ENCODE measurements at regions not wholly inside any gene's neighbourhood (a gene's known extent, or its start where the extent isn't known, plus 50 kb on each side); places are given as distances from the start of the nearest gene placed in this dataset.

- no peak for DNase-seq (ENCODE audit: low spot score)
- Mint-ChIP-seq H3K27me3 (ENCODE audit: unreplicated experiment) (no peaks in the 10 kb centered on the region), H3K4me1 (ENCODE audit: unreplicated experiment) (no peaks in the 10 kb centered on the region), H3K4me3 (ENCODE audit: unreplicated experiment) (no peak overlapping the region), H3K27ac (ENCODE audit: unreplicated experiment) (no peak overlapping the region), H3K36me3 (ENCODE audit: low read depth, unreplicated experiment) (no peaks in the 10 kb centered on the region), H3K9me3 (ENCODE audit: unreplicated experiment) (no peaks in the 10 kb centered on the region)
- TF ChIP-seq CTCF (IDR thresholded peaks at IDR 0.05; ENCODE audit: unreplicated experiment), result no peak
Measured at GRCh38 chr10:56593120-56593519, 232.1 kb upstream of the ZWINT start.

DNA sequence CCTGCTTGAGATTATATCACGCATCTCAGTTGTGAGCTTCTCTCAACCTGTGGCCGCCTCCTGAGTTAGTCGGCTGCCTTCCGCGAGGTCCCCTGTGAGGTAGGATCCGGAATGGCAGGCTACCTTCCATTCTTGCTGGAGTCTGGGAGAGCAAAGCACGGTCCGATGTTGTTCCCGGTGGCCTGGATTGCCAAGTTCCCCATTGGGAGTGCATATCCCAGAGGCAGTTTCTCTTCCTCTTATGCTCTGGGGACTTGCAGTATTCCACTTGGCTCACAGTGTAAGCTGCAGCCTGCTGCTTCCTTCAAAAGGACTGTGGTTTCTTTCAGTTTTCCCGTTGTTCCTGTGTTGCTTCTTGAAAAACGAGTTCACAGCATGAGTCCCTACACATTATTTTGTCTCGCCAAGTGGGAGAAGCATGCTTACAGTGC, 225.4 kb upstream of the ZWINT start:
- Mint-ChIP-seq H3K36me3 (ENCODE audit: low read depth, unreplicated experiment) (no peaks in the 10 kb centered on the region), H3K27me3 (ENCODE audit: unreplicated experiment) (no peaks in the 10 kb centered on the region), H3K4me1 (ENCODE audit: unreplicated experiment) (no peaks in the 10 kb centered on the region), H3K4me3 (ENCODE audit: unreplicated experiment) (no peak overlapping the region), H3K9me3 (ENCODE audit: unreplicated experiment) (no peaks in the 10 kb centered on the region), H3K27ac (ENCODE audit: unreplicated experiment) (no peak overlapping the region)
- DNase-seq (ENCODE audit: low spot score), result no peak
- no peak for TF ChIP-seq CTCF (IDR thresholded peaks at IDR 0.05; ENCODE audit: unreplicated experiment)

GRCh38 chr10:56585447-56586171, 224.6 kb upstream of the ZWINT start:
- H3K4me1 Mint-ChIP-seq (ENCODE audit: unreplicated experiment), result no peaks in the 10 kb centered on the region
- no peak overlapping the region for H3K27ac Mint-ChIP-seq (ENCODE audit: unreplicated experiment)

GRCh38 chr10:56583316-56583715, 222.3 kb upstream of the ZWINT start:
- no peaks in the 10 kb centered on the region for H3K27me3 Mint-ChIP-seq (ENCODE audit: unreplicated experiment)
- no peak for TF ChIP-seq CTCF (IDR thresholded peaks at IDR 0.05; ENCODE audit: unreplicated experiment)
- no peak overlapping the region for H3K27ac Mint-ChIP-seq (ENCODE audit: unreplicated experiment)
- no peak for DNase-seq (ENCODE audit: low spot score)
- H3K4me3 Mint-ChIP-seq (ENCODE audit: unreplicated experiment), result no peak overlapping the region
- no peaks in the 10 kb centered on the region for H3K9me3 Mint-ChIP-seq (ENCODE audit: unreplicated experiment)
- H3K36me3 Mint-ChIP-seq (ENCODE audit: low read depth, unreplicated experiment), result no peaks in the 10 kb centered on the region
- H3K4me1 Mint-ChIP-seq (ENCODE audit: unreplicated experiment), result no peaks in the 10 kb centered on the region

More at GRCh38 chr10:56585447-56586171, 224.6 kb upstream of the ZWINT start:
- no peak for TF ChIP-seq CTCF (IDR thresholded peaks at IDR 0.05; ENCODE audit: unreplicated experiment)
- DNase-seq (ENCODE audit: low spot score), result no peak
- Mint-ChIP-seq H3K36me3 (ENCODE audit: low read depth, unreplicated experiment) (no peaks in the 10 kb centered on the region), H3K9me3 (ENCODE audit: unreplicated experiment) (no peaks in the 10 kb centered on the region), H3K4me3 (ENCODE audit: unreplicated experiment) (no peak overlapping the region), H3K27me3 (ENCODE audit: unreplicated experiment) (no peaks in the 10 kb centered on the region)

DNA sequence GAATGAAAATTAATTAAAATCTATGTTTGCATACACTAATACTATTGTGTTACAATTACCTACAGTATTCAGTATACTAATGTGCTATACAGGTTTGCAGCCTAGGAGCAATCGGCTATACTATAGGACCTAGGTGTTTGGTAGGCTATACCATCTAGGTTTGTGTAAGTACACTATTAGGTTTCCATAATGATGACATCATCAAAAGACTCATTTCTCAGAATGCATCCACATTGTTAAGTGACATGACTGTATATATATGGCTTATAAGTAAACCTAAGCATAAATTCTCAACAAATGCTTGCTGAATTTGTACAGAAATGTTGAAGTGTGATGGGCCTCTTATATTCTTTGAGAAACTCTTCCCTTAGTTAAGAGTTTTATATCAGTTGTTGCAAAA, 206.5 kb upstream of the ZWINT start:
- no peaks in the 10 kb centered on the region for H3K4me1 Mint-ChIP-seq (ENCODE audit: unreplicated experiment)
- peaks cover 1% of the 10 kb centered on the region for H3K27me3 Mint-ChIP-seq (ENCODE audit: unreplicated experiment)
- DNase-seq (ENCODE audit: low spot score), result no peak
- no peaks in the 10 kb centered on the region for H3K36me3 Mint-ChIP-seq (ENCODE audit: low read depth, unreplicated experiment)
- peaks cover 6% of the 10 kb centered on the region for H3K9me3 Mint-ChIP-seq (ENCODE audit: unreplicated experiment)
- no peak for TF ChIP-seq CTCF (IDR thresholded peaks at IDR 0.05; ENCODE audit: unreplicated experiment)
- no peak overlapping the region for H3K4me3 Mint-ChIP-seq (ENCODE audit: unreplicated experiment)
- no peak overlapping the region for H3K27ac Mint-ChIP-seq (ENCODE audit: unreplicated experiment)

Measured in endothelial cell (in vitro differentiated cells).